ENCODE measurements at regions not wholly inside any gene's neighbourhood (a gene's known extent, or its start where the extent isn't known, plus 50 kb on each side); places are given as distances from the start of the nearest gene placed in this dataset.
"Not testable (repeated sequence)": the region's sequence is repeated elsewhere in the genome, so short reads cannot be mapped to it uniquely, and the experiment has no call there.

GRCh38 chr2:167817908-167818307 is 429.5 kb downstream of the STK39 start:
- intact Hi-C loops (cut with DNase I; ENCODE audit: low total_unique reads), result no loop called here
- Histone ChIP-seq H3K36me3 (no peaks in the 10 kb centered on the region), H3K4me3 (no peak overlapping the region), H3K9me3 (no peaks in the 10 kb centered on the region), H3K27ac (no peak overlapping the region), H3K4me1 (no peaks in the 10 kb centered on the region), H3K27me3 (no peaks in the 10 kb centered on the region)
- no peak for DNase-seq
- no peak for TF ChIP-seq POLR2A (IDR thresholded peaks at IDR 0.05)
- TF ChIP-seq, protein P1, sequence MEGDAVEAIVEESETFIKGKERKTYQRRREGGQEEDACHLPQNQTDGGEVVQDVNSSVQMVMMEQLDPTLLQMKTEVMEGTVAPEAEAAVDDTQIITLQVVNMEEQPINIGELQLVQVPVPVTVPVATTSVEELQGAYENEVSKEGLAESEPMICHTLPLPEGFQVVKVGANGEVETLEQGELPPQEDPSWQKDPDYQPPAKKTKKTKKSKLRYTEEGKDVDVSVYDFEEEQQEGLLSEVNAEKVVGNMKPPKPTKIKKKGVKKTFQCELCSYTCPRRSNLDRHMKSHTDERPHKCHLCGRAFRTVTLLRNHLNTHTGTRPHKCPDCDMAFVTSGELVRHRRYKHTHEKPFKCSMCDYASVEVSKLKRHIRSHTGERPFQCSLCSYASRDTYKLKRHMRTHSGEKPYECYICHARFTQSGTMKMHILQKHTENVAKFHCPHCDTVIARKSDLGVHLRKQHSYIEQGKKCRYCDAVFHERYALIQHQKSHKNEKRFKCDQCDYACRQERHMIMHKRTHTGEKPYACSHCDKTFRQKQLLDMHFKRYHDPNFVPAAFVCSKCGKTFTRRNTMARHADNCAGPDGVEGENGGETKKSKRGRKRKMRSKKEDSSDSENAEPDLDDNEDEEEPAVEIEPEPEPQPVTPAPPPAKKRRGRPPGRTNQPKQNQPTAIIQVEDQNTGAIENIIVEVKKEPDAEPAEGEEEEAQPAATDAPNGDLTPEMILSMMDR (IDR thresholded peaks at IDR 0.05), result no peak

DNA sequence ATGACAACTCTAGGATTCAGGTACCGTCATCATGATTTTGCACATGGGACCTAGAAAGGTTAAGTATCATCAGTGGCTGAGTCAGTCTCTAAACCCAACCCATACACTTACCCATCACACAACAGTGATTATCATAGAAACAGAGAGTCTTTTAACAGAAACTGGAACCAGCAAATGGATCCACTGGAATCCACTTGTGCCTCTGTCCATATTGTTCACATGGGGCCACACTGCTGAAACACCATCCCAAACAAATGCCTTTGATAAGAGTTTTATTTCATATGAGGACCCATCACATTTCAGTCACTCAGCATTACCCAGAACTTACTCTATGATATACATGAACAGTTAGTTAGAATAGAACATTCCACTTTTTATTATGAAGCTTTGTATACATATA is 430.0 kb downstream of the STK39 start:
- no peak overlapping the region for H3K27ac ChIP-seq
- no peak for TF ChIP-seq POLR2A (IDR thresholded peaks at IDR 0.05)
- TF ChIP-seq, protein P1 (IDR thresholded peaks at IDR 0.05), result no peak
- no peaks in the 10 kb centered on the region for H3K4me1 ChIP-seq
- DNase-seq, result no peak
- H3K27me3 ChIP-seq, result no peaks in the 10 kb centered on the region
- no peaks in the 10 kb centered on the region for H3K9me3 ChIP-seq
- no peaks in the 10 kb centered on the region for H3K36me3 ChIP-seq
- H3K4me3 ChIP-seq, result no peak overlapping the region
- intact Hi-C loops (cut with DNase I; ENCODE audit: low total_unique reads), result no loop called here

GRCh38 chr2:167816874-167817290 is 430.5 kb downstream of the STK39 start:
- H3K4me3 ChIP-seq, result no peak overlapping the region
- no peaks in the 10 kb centered on the region for H3K4me1 ChIP-seq
- H3K9me3 ChIP-seq, result no peaks in the 10 kb centered on the region
- no peaks in the 10 kb centered on the region for H3K27me3 ChIP-seq
- no peak for DNase-seq
- TF ChIP-seq, protein P1 (IDR thresholded peaks at IDR 0.05), result no peak
- no peak for TF ChIP-seq POLR2A (IDR thresholded peaks at IDR 0.05)
- H3K36me3 ChIP-seq, result no peaks in the 10 kb centered on the region
- H3K27ac ChIP-seq, result no peak overlapping the region
- intact Hi-C loops (cut with DNase I; ENCODE audit: low total_unique reads), result no loop called here

- no peak overlapping the region for H3K4me3 ChIP-seq
- H3K9me3 ChIP-seq, result no peaks in the 10 kb centered on the region
- DNase-seq, result no peak
- H3K4me1 ChIP-seq, result no peaks in the 10 kb centered on the region
- no peak overlapping the region for H3K27ac ChIP-seq
- TF ChIP-seq, protein P1 (IDR thresholded peaks at IDR 0.05), result no peak
- no peak for TF ChIP-seq POLR2A (IDR thresholded peaks at IDR 0.05)
- H3K36me3 ChIP-seq, result no peaks in the 10 kb centered on the region
- H3K27me3 ChIP-seq, result no peaks in the 10 kb centered on the region
- intact Hi-C loops (cut with DNase I; ENCODE audit: low total_unique reads), result no loop called here
Observed at GRCh38 chr2:167814881-167815718, 432.3 kb downstream of the STK39 start.

GRCh38 chr2:167814482-167814880 is 432.9 kb downstream of the STK39 start:
- H3K36me3 ChIP-seq; H3K27ac ChIP-seq; H3K4me1 ChIP-seq; H3K27me3 ChIP-seq; intact Hi-C loops (cut with DNase I; ENCODE audit: low total_unique reads); H3K4me3 ChIP-seq; DNase-seq; H3K9me3 ChIP-seq: not testable (repeated sequence)

DNA sequence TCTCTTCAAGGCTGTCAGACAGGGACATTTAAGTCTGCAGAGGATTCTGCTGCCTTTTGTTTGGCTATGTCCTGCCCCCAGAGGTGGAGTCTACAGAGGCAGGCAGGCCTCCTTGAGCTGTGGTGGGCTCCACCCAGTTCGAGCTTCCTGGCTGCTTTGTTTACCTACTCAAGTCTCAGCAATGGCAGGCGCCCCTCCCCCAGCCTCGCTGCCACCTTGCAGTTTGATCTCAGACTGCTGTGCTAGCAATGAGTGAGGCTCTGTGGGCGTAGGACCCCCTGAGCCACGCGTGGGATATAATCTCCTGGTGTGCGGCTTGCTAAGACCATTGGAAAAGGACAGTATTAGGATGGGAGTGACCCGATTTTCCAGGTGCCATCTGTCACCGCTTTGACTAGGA is 437.6 kb downstream of the STK39 start:
- H3K9me3 ChIP-seq; DNase-seq; H3K4me3 ChIP-seq; H3K27ac ChIP-seq; intact Hi-C loops (cut with DNase I; ENCODE audit: low total_unique reads); H3K4me1 ChIP-seq; H3K36me3 ChIP-seq; H3K27me3 ChIP-seq: not testable (repeated sequence)
